A549 (cell line): ENCODE measurements at regions not wholly inside any gene's neighbourhood (a gene's known extent, or its start where the extent isn't known, plus 50 kb on each side); places are given as distances from the start of the nearest gene placed in this dataset.

Source experiments
- CBX2 ChIP-seq: fragments of 200-600 bp; sonication (generic); IDR thresholded peaks from 2 replicates; pipeline ENCODE4 v1.6.1; 2016; ENCODE audit warnings: low read depth, mild to moderate bottlenecking, borderline replicate concordance
- CHD2 ChIP-seq: fragments of 150-350 bp; IDR thresholded peaks from 2 replicates; pipeline ENCODE4 v1.6.1; 2014; ENCODE audit warnings: low read length; ENCODE audit not compliant: partially characterized antibody
- EHMT2 ChIP-seq: fragments of 200-600 bp; sonication (generic); IDR thresholded peaks from 2 replicates; pipeline ENCODE4 v1.6.1; 2016; ENCODE audit warnings: antibody characterized with exemption, low read depth, mild to moderate bottlenecking, moderate library complexity
- ESRRA ChIP-seq: fragments of 150-350 bp; IDR thresholded peaks from 2 replicates; pipeline ENCODE4 v1.6.1; 2014; ENCODE audit warnings: mild to moderate bottlenecking, low read length, borderline replicate concordance
- MAZ ChIP-seq: fragments of 150-350 bp; IDR thresholded peaks from 2 replicates; pipeline ENCODE4 v1.6.1; 2014; ENCODE audit warnings: antibody characterized with exemption, low read depth, low read length, borderline replicate concordance
- POLR2A ChIP-seq: IDR thresholded peaks from 2 replicates; pipeline ENCODE4 v1.6.1; 2012; ENCODE audit warnings: mild to moderate bottlenecking, low read length
- POLR2AphosphoS2 ChIP-seq: conservative IDR thresholded peaks from 2 replicates; pipeline ENCODE4 v1.6.1; 2012; ENCODE audit warnings: low read length, improper control_type of control experiment, inconsistent platforms
- RNF2 ChIP-seq: fragments of 200-600 bp; sonication (generic); IDR thresholded peaks from 2 replicates; pipeline ENCODE4 v1.6.1; 2016; ENCODE audit warnings: low read depth, mild to moderate bottlenecking, antibody characterized with exemption, moderate library complexity, borderline replicate concordance
- SREBF2 ChIP-seq: fragments of 450-650 bp; IDR thresholded peaks from 2 replicates; pipeline ENCODE4 v1.6.1; 2014; ENCODE audit warnings: mild to moderate bottlenecking, moderate library complexity
- TF ChIP-seq, protein P1 (sequence below): fragments of >200 bp; sonication (Bioruptor Twin); formaldehyde crosslinking; IDR thresholded peaks from 3 replicates; pipeline ENCODE4 v1.5.1; 2016
- TF ChIP-seq, protein P2 (sequence below): fragments of 150-350 bp; IDR thresholded peaks from 2 replicates; pipeline ENCODE4 v1.6.1; 2014; ENCODE audit warnings: low read depth, mild to moderate bottlenecking, low read length
- TF ChIP-seq, protein P3 (sequence below): IDR thresholded peaks from 2 replicates; pipeline ENCODE4 v1.6.1; 2012
- TF ChIP-seq, protein P4 (sequence below): fragments of 200-600 bp; sonication (generic); IDR thresholded peaks from 2 replicates; pipeline ENCODE4 v1.6.1; 2016; ENCODE audit warnings: antibody characterized with exemption, mild to moderate bottlenecking, moderate library complexity

DNA sequence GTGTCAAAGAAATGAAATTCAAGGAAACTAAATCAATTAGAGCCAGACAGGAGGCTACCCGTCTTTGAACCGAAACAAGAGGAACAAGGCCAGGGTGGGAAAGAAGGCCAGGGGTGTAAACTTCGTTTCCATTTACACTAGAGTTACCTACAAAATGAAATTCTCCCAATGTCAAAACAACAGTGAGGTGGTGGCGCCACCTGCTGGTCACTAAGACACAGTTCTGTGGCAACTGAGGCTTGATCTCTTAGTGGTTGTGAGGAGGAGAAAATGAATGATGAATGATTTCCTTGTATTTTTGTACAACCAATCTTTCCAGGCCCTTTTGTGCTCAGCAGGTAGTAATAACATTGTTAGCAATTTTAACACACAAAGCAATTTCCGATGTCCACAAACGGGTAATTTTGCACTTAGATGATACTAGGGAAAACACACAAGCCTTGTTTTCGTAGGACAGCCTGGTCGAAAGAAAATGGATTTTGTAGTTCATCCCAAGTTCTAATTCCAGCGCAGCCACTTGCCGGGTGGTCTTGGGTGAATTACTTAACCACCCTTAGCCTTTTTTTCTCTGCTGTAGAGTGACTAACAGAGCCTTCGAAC lies 54.8 kb upstream of the SOD1 start:
- TF ChIP-seq CBX2 (no peak), CHD2 (no peak), RNF2 (no peak), SREBF2 (no peak), EHMT2 (no peak), POLR2A (no peak), POLR2AphosphoS2 (no peak), MAZ (no peak), ESRRA (no peak)
- TF ChIP-seq, protein P1, sequence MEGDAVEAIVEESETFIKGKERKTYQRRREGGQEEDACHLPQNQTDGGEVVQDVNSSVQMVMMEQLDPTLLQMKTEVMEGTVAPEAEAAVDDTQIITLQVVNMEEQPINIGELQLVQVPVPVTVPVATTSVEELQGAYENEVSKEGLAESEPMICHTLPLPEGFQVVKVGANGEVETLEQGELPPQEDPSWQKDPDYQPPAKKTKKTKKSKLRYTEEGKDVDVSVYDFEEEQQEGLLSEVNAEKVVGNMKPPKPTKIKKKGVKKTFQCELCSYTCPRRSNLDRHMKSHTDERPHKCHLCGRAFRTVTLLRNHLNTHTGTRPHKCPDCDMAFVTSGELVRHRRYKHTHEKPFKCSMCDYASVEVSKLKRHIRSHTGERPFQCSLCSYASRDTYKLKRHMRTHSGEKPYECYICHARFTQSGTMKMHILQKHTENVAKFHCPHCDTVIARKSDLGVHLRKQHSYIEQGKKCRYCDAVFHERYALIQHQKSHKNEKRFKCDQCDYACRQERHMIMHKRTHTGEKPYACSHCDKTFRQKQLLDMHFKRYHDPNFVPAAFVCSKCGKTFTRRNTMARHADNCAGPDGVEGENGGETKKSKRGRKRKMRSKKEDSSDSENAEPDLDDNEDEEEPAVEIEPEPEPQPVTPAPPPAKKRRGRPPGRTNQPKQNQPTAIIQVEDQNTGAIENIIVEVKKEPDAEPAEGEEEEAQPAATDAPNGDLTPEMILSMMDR = peak; percentile 69
- TF ChIP-seq, protein P2, sequence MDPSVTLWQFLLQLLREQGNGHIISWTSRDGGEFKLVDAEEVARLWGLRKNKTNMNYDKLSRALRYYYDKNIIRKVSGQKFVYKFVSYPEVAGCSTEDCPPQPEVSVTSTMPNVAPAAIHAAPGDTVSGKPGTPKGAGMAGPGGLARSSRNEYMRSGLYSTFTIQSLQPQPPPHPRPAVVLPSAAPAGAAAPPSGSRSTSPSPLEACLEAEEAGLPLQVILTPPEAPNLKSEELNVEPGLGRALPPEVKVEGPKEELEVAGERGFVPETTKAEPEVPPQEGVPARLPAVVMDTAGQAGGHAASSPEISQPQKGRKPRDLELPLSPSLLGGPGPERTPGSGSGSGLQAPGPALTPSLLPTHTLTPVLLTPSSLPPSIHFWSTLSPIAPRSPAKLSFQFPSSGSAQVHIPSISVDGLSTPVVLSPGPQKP = no peak
- TF ChIP-seq, protein P3, sequence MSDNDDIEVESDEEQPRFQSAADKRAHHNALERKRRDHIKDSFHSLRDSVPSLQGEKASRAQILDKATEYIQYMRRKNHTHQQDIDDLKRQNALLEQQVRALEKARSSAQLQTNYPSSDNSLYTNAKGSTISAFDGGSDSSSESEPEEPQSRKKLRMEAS = no peak
- TF ChIP-seq, protein P4, sequence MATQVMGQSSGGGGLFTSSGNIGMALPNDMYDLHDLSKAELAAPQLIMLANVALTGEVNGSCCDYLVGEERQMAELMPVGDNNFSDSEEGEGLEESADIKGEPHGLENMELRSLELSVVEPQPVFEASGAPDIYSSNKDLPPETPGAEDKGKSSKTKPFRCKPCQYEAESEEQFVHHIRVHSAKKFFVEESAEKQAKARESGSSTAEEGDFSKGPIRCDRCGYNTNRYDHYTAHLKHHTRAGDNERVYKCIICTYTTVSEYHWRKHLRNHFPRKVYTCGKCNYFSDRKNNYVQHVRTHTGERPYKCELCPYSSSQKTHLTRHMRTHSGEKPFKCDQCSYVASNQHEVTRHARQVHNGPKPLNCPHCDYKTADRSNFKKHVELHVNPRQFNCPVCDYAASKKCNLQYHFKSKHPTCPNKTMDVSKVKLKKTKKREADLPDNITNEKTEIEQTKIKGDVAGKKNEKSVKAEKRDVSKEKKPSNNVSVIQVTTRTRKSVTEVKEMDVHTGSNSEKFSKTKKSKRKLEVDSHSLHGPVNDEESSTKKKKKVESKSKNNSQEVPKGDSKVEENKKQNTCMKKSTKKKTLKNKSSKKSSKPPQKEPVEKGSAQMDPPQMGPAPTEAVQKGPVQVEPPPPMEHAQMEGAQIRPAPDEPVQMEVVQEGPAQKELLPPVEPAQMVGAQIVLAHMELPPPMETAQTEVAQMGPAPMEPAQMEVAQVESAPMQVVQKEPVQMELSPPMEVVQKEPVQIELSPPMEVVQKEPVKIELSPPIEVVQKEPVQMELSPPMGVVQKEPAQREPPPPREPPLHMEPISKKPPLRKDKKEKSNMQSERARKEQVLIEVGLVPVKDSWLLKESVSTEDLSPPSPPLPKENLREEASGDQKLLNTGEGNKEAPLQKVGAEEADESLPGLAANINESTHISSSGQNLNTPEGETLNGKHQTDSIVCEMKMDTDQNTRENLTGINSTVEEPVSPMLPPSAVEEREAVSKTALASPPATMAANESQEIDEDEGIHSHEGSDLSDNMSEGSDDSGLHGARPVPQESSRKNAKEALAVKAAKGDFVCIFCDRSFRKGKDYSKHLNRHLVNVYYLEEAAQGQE = no peak
